Activated CD4-positive, alpha-beta T cell treated with anti-CD3 and anti-CD28 coated beads, Interleukin-2, amount 50 U/mL, for 24 hours (primary cell): ENCODE measurements at regions not wholly inside any gene's neighbourhood (a gene's known extent, or its start where the extent isn't known, plus 50 kb on each side); places are given as distances from the start of the nearest gene placed in this dataset.

Source experiments
- DNase-seq, 2 donors: peaks; one replicate each; pipeline ENCODE4 v3.0.0-alpha.2; 2020; ENCODE audit warnings: low read depth in 1 of 2, low spot score in 1 of 2

- DNase-seq = no peak
These were observed 340.0 kb upstream of the SFSWAP start for GRCh38 chr12:131370791-131371347.

- no peak for DNase-seq
These were observed 339.3 kb upstream of the SFSWAP start for GRCh38 chr12:131371401-131372170.

DNA sequence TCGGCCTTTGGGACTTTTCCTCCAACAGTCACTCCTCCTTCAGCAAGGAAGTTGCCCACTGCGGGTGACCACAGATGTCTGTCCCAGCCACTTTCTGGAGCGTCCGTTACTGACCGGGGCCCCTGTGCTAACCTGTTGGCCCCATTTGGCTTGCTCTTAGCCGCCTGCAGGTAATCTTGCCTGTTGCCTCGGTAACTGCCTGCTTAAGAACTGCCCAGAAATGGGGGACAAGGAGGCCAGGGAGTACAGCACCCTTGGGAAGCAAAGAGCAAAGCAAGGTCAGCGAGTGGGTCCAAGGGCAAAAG lies 338.8 kb upstream of the SFSWAP start:
- no peak for DNase-seq

GRCh38 chr12:131372706-131373195 lies 338.1 kb upstream of the SFSWAP start:
- DNase-seq = no peak

GRCh38 chr12:131375261-131375971 lies 335.5 kb upstream of the SFSWAP start:
- DNase-seq = no peak

DNA sequence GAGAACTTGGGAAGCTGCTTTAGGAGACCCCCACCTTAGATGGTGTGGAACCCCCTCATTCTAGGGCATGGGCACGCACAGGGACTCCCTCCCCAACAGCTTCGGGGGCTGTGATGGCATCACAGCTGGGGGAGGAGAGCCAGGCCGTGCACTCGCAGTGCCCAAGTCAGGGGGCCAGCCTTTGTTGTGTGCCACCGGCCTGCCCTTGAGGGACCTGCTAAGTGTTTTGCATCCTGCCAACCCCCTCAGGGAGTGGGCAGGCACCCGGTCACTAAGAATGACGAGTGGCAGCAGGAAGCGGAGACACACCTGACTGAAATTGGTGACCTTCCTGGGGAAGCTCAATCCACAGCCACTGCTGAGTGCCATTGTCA lies 334.9 kb upstream of the SFSWAP start:
- DNase-seq = no peak

GRCh38 chr12:131378176-131378842 lies 332.6 kb upstream of the SFSWAP start:
- no peak for DNase-seq

- no peak for DNase-seq
These were observed 331.8 kb upstream of the SFSWAP start for GRCh38 chr12:131378861-131379665.

DNA sequence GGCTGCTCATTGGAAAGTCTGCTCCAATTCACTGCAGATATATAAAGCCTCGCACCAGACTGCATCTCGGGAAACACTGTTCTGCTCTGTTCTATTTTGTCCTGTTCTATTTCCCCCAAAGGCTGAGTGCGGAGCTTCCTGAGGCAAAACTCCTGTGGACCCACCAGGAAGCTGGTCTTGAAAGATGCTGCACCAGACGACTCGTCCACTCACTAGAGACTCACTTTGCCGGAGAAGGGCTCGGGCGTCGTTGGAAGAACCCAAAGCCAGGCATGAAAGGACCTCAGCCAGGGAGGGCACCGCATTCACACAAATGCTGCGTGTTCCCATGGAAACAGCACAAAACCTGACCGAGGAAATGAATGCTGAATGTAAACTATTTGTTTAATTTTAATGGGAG lies 331.2 kb upstream of the SFSWAP start:
- no peak for DNase-seq

GRCh38 chr12:131380220-131380964 lies 330.5 kb upstream of the SFSWAP start:
- no peak for DNase-seq

DNA sequence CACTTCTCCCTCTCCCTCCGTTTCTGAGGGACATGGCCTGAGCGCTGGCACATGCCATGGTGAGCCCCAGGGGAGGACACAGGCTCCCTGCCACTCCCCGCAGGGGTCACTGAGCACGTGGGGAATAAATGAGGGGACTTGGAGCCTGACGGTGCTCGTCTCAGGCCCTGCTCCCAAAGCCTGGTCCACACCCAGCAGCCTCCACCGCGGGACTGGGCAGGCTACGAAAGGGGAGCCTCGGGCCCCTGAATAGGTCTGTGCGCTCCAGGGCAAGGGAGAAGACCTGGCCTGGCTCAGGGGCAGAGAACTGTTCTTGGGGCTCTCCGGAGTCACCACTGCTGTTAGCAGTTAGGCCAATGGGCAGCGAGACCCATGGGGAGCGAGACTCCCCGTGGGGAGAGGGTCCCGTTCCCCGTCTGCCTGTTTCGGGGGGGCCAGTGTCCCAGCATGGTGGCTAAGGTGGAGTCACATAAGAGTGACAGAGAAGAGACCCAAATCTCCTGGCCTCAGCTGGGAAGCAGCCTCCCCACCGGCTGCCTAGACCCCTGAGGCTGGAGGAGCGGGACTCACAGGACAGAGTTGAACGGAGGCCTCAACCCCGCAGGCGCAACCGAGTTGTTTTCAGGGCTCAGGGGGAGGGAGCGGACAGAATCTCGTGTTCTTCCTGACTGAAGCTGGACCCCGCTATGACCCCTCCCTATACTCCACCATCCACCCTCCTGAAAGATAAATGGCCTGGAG lies 329.8 kb upstream of the SFSWAP start:
- no peak for DNase-seq

DNA sequence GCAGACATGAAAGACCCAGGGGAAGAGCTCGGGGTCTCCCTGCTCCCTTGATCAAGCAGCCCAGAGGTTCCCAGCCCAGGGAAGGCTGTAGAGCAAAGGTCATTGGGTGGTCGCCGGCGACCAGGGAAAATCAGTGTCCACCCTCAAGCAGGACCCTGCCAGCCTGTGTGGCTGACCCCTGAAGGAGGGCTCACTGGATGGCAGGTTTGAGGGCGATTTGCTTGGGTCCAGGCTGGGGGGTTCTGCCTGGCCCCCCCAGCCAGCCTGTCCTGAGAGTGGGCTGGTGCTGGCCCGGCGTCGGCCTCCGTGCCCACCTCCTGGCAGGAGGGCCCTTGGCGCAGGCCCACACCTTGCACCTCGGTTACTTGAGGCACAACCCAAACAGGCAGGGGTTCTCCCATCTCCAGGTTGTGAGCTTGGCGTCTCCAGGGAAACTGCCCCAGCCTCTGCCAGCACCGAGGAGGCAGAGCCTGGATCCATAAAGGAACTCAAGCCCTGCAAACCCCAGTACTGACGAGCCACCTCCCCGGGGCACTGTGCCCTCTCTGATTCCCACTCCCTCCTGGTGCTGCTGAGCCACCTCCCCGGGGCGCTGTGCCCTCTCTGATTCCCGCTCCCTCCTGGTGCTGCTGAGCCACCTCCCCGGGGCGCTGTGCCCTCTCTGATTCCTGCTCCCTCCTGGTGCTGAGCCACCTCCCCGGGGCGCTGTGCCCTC lies 329.0 kb upstream of the SFSWAP start:
- DNase-seq = no peak

DNA sequence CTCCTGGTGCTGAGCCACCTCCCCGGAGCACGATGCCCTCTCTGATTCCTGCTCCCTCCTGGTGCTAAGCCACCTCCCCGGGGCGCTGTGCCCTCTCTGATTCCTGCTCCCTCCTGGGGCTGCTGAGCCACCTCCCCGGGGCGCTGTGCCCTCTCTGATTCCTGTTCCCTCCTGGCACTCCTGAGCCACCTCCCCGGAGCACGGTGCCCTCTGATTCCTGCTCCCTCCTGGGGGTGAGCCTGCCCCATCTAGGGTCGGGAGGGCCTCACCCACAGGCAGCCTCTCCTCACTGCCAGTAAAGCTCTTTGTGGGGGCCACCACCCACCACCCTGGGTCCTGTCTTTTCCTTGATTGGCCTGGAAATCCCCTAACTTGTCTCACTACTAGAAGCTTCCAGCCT lies 327.6 kb upstream of the SFSWAP start:
- no peak for DNase-seq

- no peak for DNase-seq
These were observed 326.9 kb upstream of the SFSWAP start for GRCh38 chr12:131383741-131384543.

DNA sequence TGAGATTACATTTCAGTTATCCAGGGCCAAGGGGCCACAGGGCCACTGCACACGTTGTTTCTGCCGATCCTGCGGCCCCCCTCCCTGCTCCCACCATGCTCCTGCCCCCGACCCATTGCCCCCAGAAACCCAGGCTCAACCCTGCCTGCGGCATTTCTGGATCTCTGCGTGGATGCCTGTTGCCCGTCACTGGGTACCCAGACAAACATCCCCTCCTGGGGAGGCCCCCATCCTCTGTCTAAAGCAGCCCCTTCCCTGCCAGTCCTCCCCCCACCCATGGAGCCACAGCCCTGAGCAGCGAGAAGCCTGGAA lies 326.4 kb upstream of the SFSWAP start:
- DNase-seq = no peak

DNA sequence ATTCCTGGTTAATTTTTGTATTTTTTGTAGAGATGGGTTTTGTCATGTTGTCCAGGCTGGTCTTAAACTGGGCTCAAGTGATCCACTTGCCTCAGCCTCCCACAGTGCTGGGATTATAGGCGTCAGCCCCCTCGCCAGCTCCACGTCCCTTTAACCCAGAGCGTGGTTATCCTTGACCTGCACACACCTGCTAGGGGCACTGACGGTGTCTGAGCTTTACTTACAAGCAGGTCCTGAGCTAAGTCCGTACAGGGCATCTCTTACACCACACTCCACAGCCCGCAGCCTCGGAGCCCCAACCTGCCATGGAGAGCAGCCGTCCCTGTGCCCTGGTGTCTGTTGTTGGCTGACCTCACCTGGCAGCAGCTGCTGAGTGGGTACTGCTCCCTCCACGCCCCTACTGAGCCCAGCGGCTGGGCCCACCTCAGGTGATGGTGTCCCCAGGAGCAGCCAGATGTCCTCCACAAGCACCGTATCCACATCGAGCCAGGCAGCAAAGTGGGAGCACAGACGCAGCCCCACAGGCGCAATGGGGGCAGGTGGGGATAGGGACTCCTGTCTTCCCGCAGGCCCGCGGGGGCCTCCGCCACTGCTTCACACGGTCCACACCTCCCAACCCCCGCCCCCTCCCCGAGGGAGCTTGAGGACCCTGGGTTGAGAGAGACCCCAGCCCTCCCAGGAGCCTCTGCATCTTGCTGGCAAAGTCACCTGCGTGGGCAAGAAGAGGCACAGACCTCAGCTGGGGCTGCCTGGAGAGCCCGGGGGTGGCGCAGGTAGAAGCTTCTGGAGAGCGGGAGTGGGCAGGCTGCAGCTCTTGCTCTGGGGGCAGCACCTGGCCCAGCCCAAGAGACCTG lies 325.4 kb upstream of the SFSWAP start:
- DNase-seq = no peak

GRCh38 chr12:131386167-131386521 lies 324.7 kb upstream of the SFSWAP start:
- no peak for DNase-seq

- DNase-seq = no peak
These were observed 324.1 kb upstream of the SFSWAP start for GRCh38 chr12:131386781-131387180.
